ENCODE measurements at regions not wholly inside any gene's neighbourhood (a gene's known extent, or its start where the extent isn't known, plus 50 kb on each side); places are given as distances from the start of the nearest gene placed in this dataset.

DNA sequence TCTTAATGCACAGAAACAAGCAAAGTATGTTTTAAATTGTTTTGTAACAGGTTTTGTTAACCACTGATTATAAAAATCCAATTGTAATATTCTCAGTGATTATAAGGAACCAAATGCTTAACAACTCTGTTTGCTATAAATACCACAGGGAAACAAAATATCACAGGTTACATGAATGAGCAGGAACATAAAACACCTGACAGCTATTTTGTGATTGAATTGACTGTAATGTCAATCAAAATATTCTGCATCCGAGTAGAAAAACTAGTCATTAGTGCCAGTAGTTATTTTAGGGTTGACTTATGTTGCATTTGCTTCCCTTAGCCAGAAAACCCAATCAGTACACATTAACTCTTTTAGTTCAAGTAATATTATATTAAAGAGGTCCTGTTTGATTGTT, 1707.8 kb upstream of the ACO1 start:
- CTCF ChIA-PET (ENCODE audit: low intra/inter-chr PET ratio), result no interaction called here
- POLR2A ChIA-PET, result no interaction called here
- Histone ChIP-seq H3K27ac (ENCODE audit: extremely low read depth, low read depth, low read length) (no peak overlapping the region), H3K4me2 (ENCODE audit: insufficient read depth, low read length) (no peak overlapping the region), H3K79me2 (ENCODE audit: control insufficient read depth, insufficient read depth, low read length) (no peaks in the 10 kb centered on the region), H3K36me3 (ENCODE audit: control insufficient read depth, insufficient read depth, low read length) (no peaks in the 10 kb centered on the region), H4K20me1 (replicated peaks; ENCODE audit: control insufficient read depth, insufficient read depth, low read length) (no peaks in the 10 kb centered on the region), H3K9ac (ENCODE audit: insufficient read depth in 1 of 2, low read depth in 2 of 2, low read length in 2 of 2) (no peak overlapping the region), H3K9me1 (ENCODE audit: control insufficient read depth, insufficient read depth, low read length) (no peaks in the 10 kb centered on the region), H2AFZ (ENCODE audit: low read depth, low read length) (no peak overlapping the region), H3K4me3 (no peak overlapping the region), H3K9me3 (replicated peaks; ENCODE audit: control insufficient read depth, insufficient read depth, low read depth, low read length) (no peaks in the 10 kb centered on the region), H3K4me1 (replicated peaks in 1 of 2; ENCODE audit: control insufficient read depth in 2 of 2, insufficient read depth in 2 of 2, low read length in 2 of 2) (no peaks in the 10 kb centered on the region), H3K27me3 (ENCODE audit: control insufficient read depth in 2 of 2, insufficient read depth in 2 of 2, low read length in 2 of 2) (no peaks in the 10 kb centered on the region)
- intact Hi-C loops (cut with micrococcal nuclease), result no loop called here
- no peak for ATAC-seq
- BruUV-seq (replicated peaks), result no TSS peak
- no peak for FAIRE-seq
- in situ Hi-C loops (cut with MboI), result no loop called here
- DNase-seq (ENCODE audit: extremely low read depth in 1 of 4, low spot score in 3 of 4), result no peak
- no CpG with 5 or more reads among the region's 1 CpG for WGBS (ENCODE audit: insufficient coverage, low coverage, missing lambda C conversion rate)
- TF ChIP-seq, protein P1, sequence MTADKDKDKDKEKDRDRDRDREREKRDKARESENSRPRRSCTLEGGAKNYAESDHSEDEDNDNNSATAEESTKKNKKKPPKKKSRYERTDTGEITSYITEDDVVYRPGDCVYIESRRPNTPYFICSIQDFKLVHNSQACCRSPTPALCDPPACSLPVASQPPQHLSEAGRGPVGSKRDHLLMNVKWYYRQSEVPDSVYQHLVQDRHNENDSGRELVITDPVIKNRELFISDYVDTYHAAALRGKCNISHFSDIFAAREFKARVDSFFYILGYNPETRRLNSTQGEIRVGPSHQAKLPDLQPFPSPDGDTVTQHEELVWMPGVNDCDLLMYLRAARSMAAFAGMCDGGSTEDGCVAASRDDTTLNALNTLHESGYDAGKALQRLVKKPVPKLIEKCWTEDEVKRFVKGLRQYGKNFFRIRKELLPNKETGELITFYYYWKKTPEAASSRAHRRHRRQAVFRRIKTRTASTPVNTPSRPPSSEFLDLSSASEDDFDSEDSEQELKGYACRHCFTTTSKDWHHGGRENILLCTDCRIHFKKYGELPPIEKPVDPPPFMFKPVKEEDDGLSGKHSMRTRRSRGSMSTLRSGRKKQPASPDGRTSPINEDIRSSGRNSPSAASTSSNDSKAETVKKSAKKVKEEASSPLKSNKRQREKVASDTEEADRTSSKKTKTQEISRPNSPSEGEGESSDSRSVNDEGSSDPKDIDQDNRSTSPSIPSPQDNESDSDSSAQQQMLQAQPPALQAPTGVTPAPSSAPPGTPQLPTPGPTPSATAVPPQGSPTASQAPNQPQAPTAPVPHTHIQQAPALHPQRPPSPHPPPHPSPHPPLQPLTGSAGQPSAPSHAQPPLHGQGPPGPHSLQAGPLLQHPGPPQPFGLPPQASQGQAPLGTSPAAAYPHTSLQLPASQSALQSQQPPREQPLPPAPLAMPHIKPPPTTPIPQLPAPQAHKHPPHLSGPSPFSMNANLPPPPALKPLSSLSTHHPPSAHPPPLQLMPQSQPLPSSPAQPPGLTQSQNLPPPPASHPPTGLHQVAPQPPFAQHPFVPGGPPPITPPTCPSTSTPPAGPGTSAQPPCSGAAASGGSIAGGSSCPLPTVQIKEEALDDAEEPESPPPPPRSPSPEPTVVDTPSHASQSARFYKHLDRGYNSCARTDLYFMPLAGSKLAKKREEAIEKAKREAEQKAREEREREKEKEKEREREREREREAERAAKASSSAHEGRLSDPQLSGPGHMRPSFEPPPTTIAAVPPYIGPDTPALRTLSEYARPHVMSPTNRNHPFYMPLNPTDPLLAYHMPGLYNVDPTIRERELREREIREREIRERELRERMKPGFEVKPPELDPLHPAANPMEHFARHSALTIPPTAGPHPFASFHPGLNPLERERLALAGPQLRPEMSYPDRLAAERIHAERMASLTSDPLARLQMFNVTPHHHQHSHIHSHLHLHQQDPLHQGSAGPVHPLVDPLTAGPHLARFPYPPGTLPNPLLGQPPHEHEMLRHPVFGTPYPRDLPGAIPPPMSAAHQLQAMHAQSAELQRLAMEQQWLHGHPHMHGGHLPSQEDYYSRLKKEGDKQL (CRISPR knock-in tag; IDR thresholded peaks at IDR 0.05; ENCODE audit: borderline replicate concordance), result no peak
- TF ChIP-seq U2AF1 (optimal IDR thresholded peaks at IDR 0.05; ENCODE audit: low read depth, low read length) (no peak), SREBF1 (IDR thresholded peaks at IDR 0.05; ENCODE audit: borderline replicate concordance, low read depth, low read length) (no peak), CEBPB (tag; IDR thresholded peaks at IDR 0.05) (no peak), COPS2 (conservative IDR thresholded peaks at IDR 0.05) (no peak), KHSRP (IDR thresholded peaks at IDR 0.05) (no peak), IRF2 (CRISPR knock-in tag; IDR thresholded peaks at IDR 0.05) (no peak), TGIF2 (CRISPR knock-in tag; IDR thresholded peaks at IDR 0.05) (no peak)
- TF ChIP-seq, protein P2, sequence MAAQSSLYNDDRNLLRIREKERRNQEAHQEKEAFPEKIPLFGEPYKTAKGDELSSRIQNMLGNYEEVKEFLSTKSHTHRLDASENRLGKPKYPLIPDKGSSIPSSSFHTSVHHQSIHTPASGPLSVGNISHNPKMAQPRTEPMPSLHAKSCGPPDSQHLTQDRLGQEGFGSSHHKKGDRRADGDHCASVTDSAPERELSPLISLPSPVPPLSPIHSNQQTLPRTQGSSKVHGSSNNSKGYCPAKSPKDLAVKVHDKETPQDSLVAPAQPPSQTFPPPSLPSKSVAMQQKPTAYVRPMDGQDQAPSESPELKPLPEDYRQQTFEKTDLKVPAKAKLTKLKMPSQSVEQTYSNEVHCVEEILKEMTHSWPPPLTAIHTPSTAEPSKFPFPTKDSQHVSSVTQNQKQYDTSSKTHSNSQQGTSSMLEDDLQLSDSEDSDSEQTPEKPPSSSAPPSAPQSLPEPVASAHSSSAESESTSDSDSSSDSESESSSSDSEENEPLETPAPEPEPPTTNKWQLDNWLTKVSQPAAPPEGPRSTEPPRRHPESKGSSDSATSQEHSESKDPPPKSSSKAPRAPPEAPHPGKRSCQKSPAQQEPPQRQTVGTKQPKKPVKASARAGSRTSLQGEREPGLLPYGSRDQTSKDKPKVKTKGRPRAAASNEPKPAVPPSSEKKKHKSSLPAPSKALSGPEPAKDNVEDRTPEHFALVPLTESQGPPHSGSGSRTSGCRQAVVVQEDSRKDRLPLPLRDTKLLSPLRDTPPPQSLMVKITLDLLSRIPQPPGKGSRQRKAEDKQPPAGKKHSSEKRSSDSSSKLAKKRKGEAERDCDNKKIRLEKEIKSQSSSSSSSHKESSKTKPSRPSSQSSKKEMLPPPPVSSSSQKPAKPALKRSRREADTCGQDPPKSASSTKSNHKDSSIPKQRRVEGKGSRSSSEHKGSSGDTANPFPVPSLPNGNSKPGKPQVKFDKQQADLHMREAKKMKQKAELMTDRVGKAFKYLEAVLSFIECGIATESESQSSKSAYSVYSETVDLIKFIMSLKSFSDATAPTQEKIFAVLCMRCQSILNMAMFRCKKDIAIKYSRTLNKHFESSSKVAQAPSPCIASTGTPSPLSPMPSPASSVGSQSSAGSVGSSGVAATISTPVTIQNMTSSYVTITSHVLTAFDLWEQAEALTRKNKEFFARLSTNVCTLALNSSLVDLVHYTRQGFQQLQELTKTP (IDR thresholded peaks at IDR 0.05; ENCODE audit: low read depth in 1 of 2, partially characterized antibody in 2 of 2), result no peak
- TF ChIP-seq, protein P3, sequence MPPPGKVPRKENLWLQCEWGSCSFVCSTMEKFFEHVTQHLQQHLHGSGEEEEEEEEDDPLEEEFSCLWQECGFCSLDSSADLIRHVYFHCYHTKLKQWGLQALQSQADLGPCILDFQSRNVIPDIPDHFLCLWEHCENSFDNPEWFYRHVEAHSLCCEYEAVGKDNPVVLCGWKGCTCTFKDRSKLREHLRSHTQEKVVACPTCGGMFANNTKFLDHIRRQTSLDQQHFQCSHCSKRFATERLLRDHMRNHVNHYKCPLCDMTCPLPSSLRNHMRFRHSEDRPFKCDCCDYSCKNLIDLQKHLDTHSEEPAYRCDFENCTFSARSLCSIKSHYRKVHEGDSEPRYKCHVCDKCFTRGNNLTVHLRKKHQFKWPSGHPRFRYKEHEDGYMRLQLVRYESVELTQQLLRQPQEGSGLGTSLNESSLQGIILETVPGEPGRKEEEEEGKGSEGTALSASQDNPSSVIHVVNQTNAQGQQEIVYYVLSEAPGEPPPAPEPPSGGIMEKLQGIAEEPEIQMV (tag; conservative IDR thresholded peaks at IDR 0.05; ENCODE audit: low read depth), result no peak
- TF ChIP-seq, protein P4, sequence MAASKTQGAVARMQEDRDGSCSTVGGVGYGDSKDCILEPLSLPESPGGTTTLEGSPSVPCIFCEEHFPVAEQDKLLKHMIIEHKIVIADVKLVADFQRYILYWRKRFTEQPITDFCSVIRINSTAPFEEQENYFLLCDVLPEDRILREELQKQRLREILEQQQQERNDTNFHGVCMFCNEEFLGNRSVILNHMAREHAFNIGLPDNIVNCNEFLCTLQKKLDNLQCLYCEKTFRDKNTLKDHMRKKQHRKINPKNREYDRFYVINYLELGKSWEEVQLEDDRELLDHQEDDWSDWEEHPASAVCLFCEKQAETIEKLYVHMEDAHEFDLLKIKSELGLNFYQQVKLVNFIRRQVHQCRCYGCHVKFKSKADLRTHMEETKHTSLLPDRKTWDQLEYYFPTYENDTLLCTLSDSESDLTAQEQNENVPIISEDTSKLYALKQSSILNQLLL (CRISPR knock-in tag; IDR thresholded peaks at IDR 0.05; ENCODE audit: borderline replicate concordance), result no peak

All from K562 (cell line).